Ectodermal cell (in vitro differentiated cells): ENCODE measurements at regions not wholly inside any gene's neighbourhood (a gene's known extent, or its start where the extent isn't known, plus 50 kb on each side); places are given as distances from the start of the nearest gene placed in this dataset.

Experiments
- H3K27ac ChIP-seq: 2 replicates; pipeline ENCODE4 v1.7.0; 2013; ENCODE audit warnings: mild to moderate bottlenecking, low read depth, low read length; ENCODE audit not compliant: insufficient read depth, poor library complexity, severe bottlenecking
- H3K27me3 ChIP-seq: 2 replicates; pipeline ENCODE4 v1.7.0; 2013; ENCODE audit warnings: mild to moderate bottlenecking, low read length; ENCODE audit not compliant: insufficient read depth, control insufficient read depth, poor library complexity, severe bottlenecking
- H3K36me3 ChIP-seq: one replicate; pipeline ENCODE4 v1.7.0; 2013; ENCODE audit warnings: low read length; ENCODE audit not compliant: control insufficient read depth, insufficient read depth
- H3K4me1 ChIP-seq: one replicate; pipeline ENCODE4 v1.7.0; 2013; ENCODE audit warnings: low read length; ENCODE audit not compliant: control insufficient read depth, insufficient read depth
- H3K4me3 ChIP-seq: 2 replicates; pipeline ENCODE4 v1.7.0; 2013; ENCODE audit warnings: low read depth, low read length, control low read depth; ENCODE audit not compliant: insufficient read depth
- H3K9me3 ChIP-seq: 2 replicates; pipeline ENCODE4 v1.7.0; 2013; ENCODE audit warnings: mild to moderate bottlenecking, low read length, moderate library complexity; ENCODE audit not compliant: control insufficient read depth
- WGBS, 2 experiments: methylation state at CpG; one replicate each; pipeline ENCODE4 v1.1.7; 2013; ENCODE audit warnings: missing lambda C conversion rate in 2 of 2; 5-methylcytosine and 5-hydroxymethylcytosine counted together

DNA sequence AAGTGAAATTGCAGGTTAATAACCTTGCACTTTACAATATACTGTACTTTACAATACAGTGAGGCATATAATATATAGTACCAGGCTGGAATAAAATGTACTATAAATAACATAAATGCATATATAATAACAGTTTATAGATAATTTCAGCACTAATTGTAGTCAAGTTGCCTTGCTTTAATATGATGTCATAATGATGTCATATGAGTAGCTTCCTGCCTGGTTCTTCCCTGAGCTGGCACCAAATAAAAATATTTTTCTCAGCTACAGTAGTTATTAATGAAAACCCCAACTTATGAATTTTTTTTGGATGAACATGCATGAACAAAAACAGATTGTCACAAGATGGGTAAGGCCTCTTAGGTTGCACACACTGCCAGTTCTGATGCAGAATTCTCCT, 816.7 kb downstream of the XPNPEP1 start:
- Histone ChIP-seq H3K36me3 (no peaks in the 10 kb centered on the region), H3K27me3 (no peaks in the 10 kb centered on the region), H3K4me1 (no peaks in the 10 kb centered on the region), H3K4me3 (no peak overlapping the region), H3K27ac (no peak overlapping the region), H3K9me3 (no peaks in the 10 kb centered on the region)

GRCh38 chr10:109105725-109106124, 817.6 kb downstream of the XPNPEP1 start:
- Histone ChIP-seq H3K27me3 (no peaks in the 10 kb centered on the region), H3K4me1 (no peaks in the 10 kb centered on the region), H3K4me3 (no peak overlapping the region), H3K27ac (no peak overlapping the region), H3K36me3 (no peaks in the 10 kb centered on the region), H3K9me3 (no peaks in the 10 kb centered on the region)
- WGBS, 2 experiments: 85 to 91% methylated on average over 2 of the region's 2 CpGs

DNA sequence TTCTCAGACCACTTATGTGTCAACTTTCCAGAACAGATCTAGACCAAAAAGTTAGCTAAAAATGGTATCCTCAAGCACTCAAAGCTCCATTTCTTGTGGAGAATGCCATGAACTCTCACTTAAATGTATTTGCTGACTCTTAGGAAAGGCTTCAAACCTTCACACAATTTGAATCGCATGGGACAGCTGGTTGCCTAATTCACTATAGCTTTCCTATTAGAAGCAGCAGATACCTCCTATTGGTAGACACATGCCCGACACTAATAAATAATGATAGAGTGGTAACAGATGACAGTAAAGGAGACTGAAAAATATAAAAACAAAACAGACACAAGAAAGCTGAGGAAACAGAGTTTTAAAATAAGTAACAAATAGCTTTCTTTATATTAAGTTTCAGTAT, 818.5 kb downstream of the XPNPEP1 start:
- Histone ChIP-seq H3K4me3 (no peak overlapping the region), H3K27ac (no peak overlapping the region), H3K4me1 (no peaks in the 10 kb centered on the region), H3K27me3 (no peaks in the 10 kb centered on the region), H3K36me3 (no peaks in the 10 kb centered on the region), H3K9me3 (no peaks in the 10 kb centered on the region)
- WGBS, 2 experiments: 86 to 97% methylated on average over 1 to 2 of the region's 2 CpGs

DNA sequence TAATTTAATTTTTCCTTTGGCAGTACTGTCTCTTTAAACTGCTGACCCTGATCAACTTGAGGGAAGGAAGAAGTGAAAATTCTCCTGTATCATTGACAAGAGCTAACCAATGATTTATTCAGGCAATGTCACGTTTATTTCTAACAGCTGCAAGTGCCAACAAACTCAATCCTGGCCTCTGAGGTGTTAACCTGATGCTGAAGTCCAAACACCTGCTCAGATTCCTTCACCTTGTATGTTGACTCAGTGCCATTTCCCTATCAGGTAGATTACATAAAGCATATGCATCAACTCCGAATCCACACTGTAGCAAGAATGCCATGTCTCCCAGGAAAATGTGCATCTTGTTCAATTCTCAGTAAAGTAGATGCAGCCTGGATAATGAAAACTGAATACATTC, 820.0 kb downstream of the XPNPEP1 start:
- no peaks in the 10 kb centered on the region for H3K36me3 ChIP-seq
- H3K4me3 ChIP-seq: no peak overlapping the region
- no peaks in the 10 kb centered on the region for H3K4me1 ChIP-seq
- no peak overlapping the region for H3K27ac ChIP-seq
- WGBS, 2 experiments: 66 to 69% methylated on average over 2 of the region's 2 CpGs
- no peaks in the 10 kb centered on the region for H3K27me3 ChIP-seq
- H3K9me3 ChIP-seq: no peaks in the 10 kb centered on the region

- H3K4me1 ChIP-seq: no peaks in the 10 kb centered on the region
- WGBS, 2 experiments: 67 to 74% methylated on average over 2 to 3 of the region's 3 CpGs
- peaks cover 2% of the 10 kb centered on the region for H3K9me3 ChIP-seq
- no peak overlapping the region for H3K27ac ChIP-seq
- H3K27me3 ChIP-seq: no peaks in the 10 kb centered on the region
- H3K36me3 ChIP-seq: no peaks in the 10 kb centered on the region
- no peak overlapping the region for H3K4me3 ChIP-seq
Measured at GRCh38 chr10:109089779-109090178, 833.5 kb downstream of the XPNPEP1 start.

GRCh38 chr10:109071539-109071938, 851.8 kb downstream of the XPNPEP1 start:
- no peak overlapping the region for H3K4me3 ChIP-seq
- 70 to 71% methylated on average over 1 to 2 of the region's 2 CpGs for WGBS, 2 experiments
- peaks cover 2% of the 10 kb centered on the region for H3K9me3 ChIP-seq
- no peaks in the 10 kb centered on the region for H3K4me1 ChIP-seq
- H3K27ac ChIP-seq: no peak overlapping the region
- no peaks in the 10 kb centered on the region for H3K36me3 ChIP-seq
- H3K27me3 ChIP-seq: no peaks in the 10 kb centered on the region

- H3K4me1 ChIP-seq: no peaks in the 10 kb centered on the region
- H3K36me3 ChIP-seq: no peaks in the 10 kb centered on the region
- H3K4me3 ChIP-seq: no peak overlapping the region
- no peak overlapping the region for H3K27ac ChIP-seq
- peaks cover 2% of the 10 kb centered on the region for H3K9me3 ChIP-seq
- H3K27me3 ChIP-seq: no peaks in the 10 kb centered on the region
Measured at GRCh38 chr10:109070492-109070891, 852.8 kb downstream of the XPNPEP1 start.

GRCh38 chr10:109067031-109067430, 856.3 kb downstream of the XPNPEP1 start:
- H3K9me3 ChIP-seq: peaks cover 2% of the 10 kb centered on the region
- H3K36me3 ChIP-seq: no peaks in the 10 kb centered on the region
- no peaks in the 10 kb centered on the region for H3K4me1 ChIP-seq
- no peak overlapping the region for H3K27ac ChIP-seq
- H3K27me3 ChIP-seq: no peaks in the 10 kb centered on the region
- H3K4me3 ChIP-seq: no peak overlapping the region

GRCh38 chr10:109065821-109066220, 857.5 kb downstream of the XPNPEP1 start:
- H3K9me3 ChIP-seq: no peaks in the 10 kb centered on the region
- no peak overlapping the region for H3K27ac ChIP-seq
- no peaks in the 10 kb centered on the region for H3K4me1 ChIP-seq
- H3K4me3 ChIP-seq: no peak overlapping the region
- H3K27me3 ChIP-seq: no peaks in the 10 kb centered on the region
- WGBS, 2 experiments: 50 to 70% methylated on average over 1 to 2 of the region's 2 CpGs
- no peaks in the 10 kb centered on the region for H3K36me3 ChIP-seq

GRCh38 chr10:109062371-109062770, 860.9 kb downstream of the XPNPEP1 start:
- Histone ChIP-seq H3K36me3 (no peaks in the 10 kb centered on the region), H3K27ac (no peak overlapping the region), H3K27me3 (no peaks in the 10 kb centered on the region), H3K4me3 (no peak overlapping the region), H3K4me1 (no peaks in the 10 kb centered on the region), H3K9me3 (no peaks in the 10 kb centered on the region)

DNA sequence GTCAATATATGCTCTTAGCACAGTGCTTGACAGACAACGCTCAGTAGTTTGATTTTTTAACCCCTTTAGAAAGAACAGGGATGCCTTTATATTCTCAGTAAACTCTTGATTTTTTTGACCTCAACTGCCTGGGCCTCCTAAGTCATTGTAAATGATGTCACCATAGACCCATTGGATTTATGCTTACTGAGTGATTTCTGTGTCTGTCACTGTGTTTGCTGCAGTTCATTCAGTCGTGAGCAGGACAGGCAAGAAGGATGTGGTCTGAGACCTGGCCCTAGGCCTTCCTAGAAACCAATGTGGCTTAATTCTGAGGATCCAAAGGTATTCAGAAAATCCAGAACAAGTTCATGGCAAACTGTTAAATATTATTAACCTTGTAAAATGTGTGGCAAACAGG, 868.1 kb downstream of the XPNPEP1 start:
- Histone ChIP-seq H3K4me1 (no peaks in the 10 kb centered on the region), H3K9me3 (no peaks in the 10 kb centered on the region), H3K27me3 (no peaks in the 10 kb centered on the region), H3K27ac (no peak overlapping the region), H3K4me3 (no peak overlapping the region), H3K36me3 (no peaks in the 10 kb centered on the region)
- 70 to 88% methylated on average over 2 of the region's 2 CpGs for WGBS, 2 experiments
